Glomerular visceral epithelial cell (primary cell): ENCODE measurements at regions not wholly inside any gene's neighbourhood (a gene's known extent, or its start where the extent isn't known, plus 50 kb on each side); places are given as distances from the start of the nearest gene placed in this dataset.
"Not testable (repeated sequence)": the region's sequence is repeated elsewhere in the genome, so short reads cannot be mapped to it uniquely, and the experiment has no call there.

Experiments
- DNase-seq: peaks from one replicate; pipeline ENCODE4 v3.0.0-alpha.2; 2016; ENCODE audit errors: extremely low spot score

- DNase-seq: no peak
These were observed 214.8 kb upstream of the TMEM229A start for GRCh38 chr7:124247691-124248090.

- peak; percentile 1 for DNase-seq
These were observed 213.5 kb upstream of the TMEM229A start for GRCh38 chr7:124246262-124246863.

GRCh38 chr7:124244469-124244868 is 211.6 kb upstream of the TMEM229A start:
- DNase-seq: not testable (repeated sequence)

- DNase-seq: no peak
These were observed 186.8 kb upstream of the TMEM229A start for GRCh38 chr7:124219681-124220080.

GRCh38 chr7:124208642-124209041 is 175.8 kb upstream of the TMEM229A start:
- no peak for DNase-seq

- no peak for DNase-seq
These were observed 175.3 kb upstream of the TMEM229A start for GRCh38 chr7:124208173-124208572.

- DNase-seq: no peak
These were observed 172.7 kb upstream of the TMEM229A start for GRCh38 chr7:124205526-124205925.

- no peak for DNase-seq
These were observed 169.7 kb upstream of the TMEM229A start for GRCh38 chr7:124202546-124202945.

- no peak for DNase-seq
These were observed 169.0 kb upstream of the TMEM229A start for GRCh38 chr7:124201768-124202349.

GRCh38 chr7:124196519-124196918 is 163.7 kb upstream of the TMEM229A start:
- no peak for DNase-seq

GRCh38 chr7:124192885-124193284 is 160.0 kb upstream of the TMEM229A start:
- DNase-seq: no peak

GRCh38 chr7:124191713-124192112 is 158.8 kb upstream of the TMEM229A start:
- no peak for DNase-seq

GRCh38 chr7:124191030-124191429 is 158.2 kb upstream of the TMEM229A start:
- DNase-seq: no peak

- no peak for DNase-seq
These were observed 155.7 kb upstream of the TMEM229A start for GRCh38 chr7:124188576-124188975.

- no peak for DNase-seq
These were observed 155.1 kb upstream of the TMEM229A start for GRCh38 chr7:124187962-124188361.

- no peak for DNase-seq
These were observed 150.8 kb upstream of the TMEM229A start for GRCh38 chr7:124183649-124184048.

GRCh38 chr7:124179641-124180040 is 146.8 kb upstream of the TMEM229A start:
- no peak for DNase-seq

GRCh38 chr7:124177891-124178290 is 145.0 kb upstream of the TMEM229A start:
- no peak for DNase-seq

- not testable (repeated sequence) for DNase-seq
These were observed 138.9 kb upstream of the TMEM229A start for GRCh38 chr7:124171812-124172211.

- peak; percentile 17 for DNase-seq
These were observed 138.2 kb upstream of the TMEM229A start for GRCh38 chr7:124171068-124171467.

- DNase-seq: no peak
These were observed 135.7 kb upstream of the TMEM229A start for GRCh38 chr7:124168616-124169015.

- no peak for DNase-seq
These were observed 129.8 kb upstream of the TMEM229A start for GRCh38 chr7:124162667-124163066.

- DNase-seq: peak; percentile 7
These were observed 122.7 kb upstream of the TMEM229A start for GRCh38 chr7:124155432-124156022.
